Dermis blood vessel endothelial cell (primary cell): ENCODE measurements at regions not wholly inside any gene's neighbourhood (a gene's known extent, or its start where the extent isn't known, plus 50 kb on each side); places are given as distances from the start of the nearest gene placed in this dataset.

Experiments used
- DNase-seq: peaks from one replicate; pipeline ENCODE4 v3.0.0; 2010

GRCh38 chr13:22102271-22102670, 431.4 kb downstream of the FGF9 start:
- no peak for DNase-seq

DNA sequence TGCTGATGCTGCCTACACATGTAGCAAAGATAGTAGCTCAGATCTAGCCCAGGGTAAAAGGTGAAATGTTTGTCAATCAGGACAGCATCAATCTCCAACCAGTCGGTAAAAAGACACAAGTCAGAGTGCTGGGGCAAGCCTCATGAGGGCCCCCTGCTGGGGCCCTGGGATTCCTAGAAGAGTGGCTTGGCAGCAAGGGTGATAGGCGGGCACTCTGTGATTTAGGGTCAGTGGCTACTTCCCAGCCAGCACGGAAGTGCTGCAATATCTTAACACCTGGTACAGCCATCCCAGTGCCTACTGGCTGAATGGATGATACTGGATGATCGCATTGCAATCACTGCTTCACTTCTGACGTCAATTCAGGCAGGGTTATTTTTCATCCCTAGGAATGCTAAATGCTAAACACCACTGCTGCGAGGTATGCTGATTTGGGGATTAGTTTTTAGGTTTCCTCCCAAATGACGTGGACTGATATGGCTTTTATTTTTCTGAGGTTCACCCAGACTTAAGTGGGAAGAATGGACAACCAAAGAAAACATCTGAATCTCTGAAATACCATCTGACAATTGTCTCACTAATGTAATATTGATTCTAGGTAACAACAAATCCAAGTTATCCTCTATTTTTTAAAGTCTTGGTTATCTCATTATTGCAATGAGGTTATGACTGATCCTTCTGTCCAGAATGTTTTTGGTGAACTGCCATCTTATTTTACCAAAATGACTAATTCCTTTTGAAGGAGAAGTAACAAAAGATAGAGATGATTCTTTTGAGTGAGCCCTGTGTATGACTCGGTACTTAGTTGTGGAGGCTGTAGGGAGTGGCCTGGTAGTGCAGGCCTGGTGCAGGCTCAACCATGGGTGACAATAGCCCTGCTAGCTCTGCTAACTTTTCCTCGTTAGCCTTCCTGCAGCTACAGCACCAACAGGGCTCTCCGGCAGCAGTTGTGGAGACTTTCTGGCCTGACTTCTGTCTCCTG, 432.5 kb downstream of the FGF9 start:
- DNase-seq: no peak

DNA sequence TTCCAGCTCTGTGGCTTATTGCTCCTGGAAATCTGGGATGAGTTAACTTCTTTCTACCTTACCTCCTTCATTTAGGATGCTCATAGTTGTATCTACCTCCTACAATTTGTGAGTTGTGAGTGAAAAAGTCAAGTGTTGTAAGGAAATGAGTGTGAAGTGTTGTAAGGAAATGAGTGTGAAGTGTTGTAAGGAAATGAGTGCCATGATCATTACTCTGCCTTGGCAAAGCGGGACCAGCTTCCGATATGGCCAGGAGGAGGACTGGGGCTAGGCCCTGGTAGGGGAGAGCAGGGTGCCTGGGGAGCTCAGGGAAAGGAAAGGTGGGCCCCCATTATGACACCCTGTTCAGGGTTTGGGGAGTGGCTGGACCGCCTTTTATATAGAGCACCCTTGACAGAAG, 435.2 kb downstream of the FGF9 start:
- no peak for DNase-seq

DNA sequence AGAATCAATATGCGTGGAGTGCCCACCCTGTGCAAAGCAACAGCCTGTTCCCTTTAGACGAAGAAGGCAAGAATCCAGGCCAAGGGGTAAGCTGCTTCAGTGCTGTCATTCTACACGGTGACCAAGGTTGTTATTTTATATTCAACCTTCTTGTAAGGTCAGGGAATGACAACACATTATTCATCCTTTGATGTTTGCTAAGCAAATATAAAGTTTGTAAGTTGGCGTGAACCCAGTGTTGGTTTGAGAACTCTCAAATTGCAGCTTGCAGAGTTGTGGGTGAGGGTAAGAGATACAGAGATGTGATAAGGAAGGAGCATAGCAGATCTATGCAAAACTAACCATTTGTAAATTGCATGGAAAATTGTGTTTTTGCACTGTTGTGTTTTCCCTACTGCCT, 436.7 kb downstream of the FGF9 start:
- no peak for DNase-seq

DNA sequence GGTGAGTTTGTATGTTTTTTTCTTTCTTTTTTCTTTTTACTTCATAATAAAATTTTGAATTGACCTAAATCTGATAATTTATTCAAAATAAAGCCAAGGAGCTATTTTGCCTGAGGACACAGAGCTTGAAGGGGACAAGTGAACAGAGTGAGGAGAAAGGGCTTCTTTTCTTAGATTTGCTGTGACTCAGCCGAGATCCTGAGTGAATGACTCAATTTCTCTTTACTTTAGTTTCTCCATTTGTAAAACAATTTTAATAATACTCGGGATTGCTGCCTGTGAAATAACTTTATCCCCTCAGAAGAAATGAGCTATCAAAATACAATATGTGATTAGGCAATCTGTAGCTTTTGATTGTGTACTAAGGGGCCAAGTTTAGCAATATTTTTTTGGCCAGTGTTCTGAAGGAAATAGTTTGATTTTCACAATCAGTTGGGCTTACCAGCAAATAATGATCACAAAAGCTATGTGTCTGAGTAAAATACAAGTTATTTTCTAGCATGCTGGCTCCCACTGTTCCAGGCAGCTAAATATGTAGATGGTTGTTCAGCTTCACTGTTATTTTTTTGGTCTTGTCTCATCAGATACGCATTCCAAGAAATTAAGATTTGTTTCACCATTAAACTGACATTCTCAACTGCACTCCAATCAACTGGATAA, 437.5 kb downstream of the FGF9 start:
- no peak for DNase-seq

GRCh38 chr13:22108979-22109378, 438.1 kb downstream of the FGF9 start:
- no peak for DNase-seq

DNA sequence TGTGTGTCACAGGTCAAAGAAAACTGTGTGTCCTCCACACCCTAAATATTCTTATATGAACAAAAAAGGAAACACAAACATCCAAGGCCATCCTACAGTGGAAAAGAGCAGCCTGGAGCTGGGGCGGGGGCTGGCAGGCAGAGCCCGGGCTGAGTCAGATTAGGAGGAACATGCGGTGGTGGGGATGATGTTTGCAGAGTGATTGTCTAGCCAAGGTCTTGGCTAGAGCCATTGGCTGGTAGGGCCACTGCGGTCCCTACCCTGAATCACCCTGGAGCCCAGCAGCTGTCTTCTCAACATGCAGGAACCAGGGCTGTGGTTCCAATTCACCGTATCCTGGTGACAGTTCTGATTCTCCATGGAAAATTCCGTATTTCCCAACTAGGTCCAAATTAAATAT, 439.5 kb downstream of the FGF9 start:
- DNase-seq: no peak

DNA sequence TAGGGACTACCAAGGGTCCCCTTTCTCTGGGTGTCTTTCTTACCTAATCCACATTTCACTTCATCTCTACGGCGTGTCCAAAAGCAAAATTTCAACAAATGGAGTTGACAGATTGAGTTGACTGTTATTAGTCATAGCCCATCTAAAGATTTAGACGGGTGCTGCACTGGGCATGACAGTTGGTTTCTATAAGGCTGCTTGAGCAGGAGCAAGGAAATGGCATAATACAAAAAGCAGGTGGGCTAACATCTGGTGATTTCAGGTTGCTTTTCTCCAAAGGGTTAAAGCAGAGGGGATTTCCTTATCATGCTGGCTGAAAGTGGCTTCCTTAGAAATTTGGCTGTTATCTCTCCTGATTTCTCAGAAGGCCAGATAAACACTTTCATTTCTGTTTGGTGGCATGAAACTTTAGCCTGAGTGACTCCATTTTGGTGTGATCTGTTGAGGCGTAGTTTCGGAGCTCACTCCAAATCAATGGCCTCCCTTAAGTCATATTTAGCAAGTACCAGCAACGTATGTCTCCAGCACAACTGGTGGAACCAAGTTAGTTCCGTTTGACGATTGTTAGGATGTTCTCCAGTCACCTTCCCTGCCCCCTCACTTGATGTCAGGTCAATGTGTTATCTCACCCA, 440.4 kb downstream of the FGF9 start:
- no peak for DNase-seq

DNA sequence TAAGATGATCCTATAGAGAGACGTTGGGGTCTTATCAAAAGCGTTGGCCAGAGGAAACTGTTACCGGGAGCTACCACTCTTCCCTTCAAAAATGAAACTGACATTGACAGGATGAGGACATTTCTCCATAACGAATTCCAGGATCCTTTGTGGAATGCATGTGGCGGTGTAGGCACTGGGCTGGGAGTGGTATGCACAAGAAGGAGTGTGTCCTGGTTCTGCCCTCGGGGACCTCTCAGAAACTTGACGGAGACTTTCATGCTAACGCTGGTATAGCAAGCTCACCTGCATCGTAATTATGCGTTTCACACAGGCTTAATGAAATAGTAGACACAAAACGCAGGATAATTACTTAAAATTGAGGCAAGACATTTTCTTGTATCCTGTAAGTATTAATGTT, 441.1 kb downstream of the FGF9 start:
- DNase-seq: no peak

- DNase-seq: no peak
These were observed 442.3 kb downstream of the FGF9 start for GRCh38 chr13:22112956-22113745.

GRCh38 chr13:22114630-22115311, 443.9 kb downstream of the FGF9 start:
- DNase-seq: no peak

GRCh38 chr13:22118158-22118557, 447.3 kb downstream of the FGF9 start:
- DNase-seq: no peak

- DNase-seq: no peak
These were observed 449.8 kb downstream of the FGF9 start for GRCh38 chr13:22120646-22121045.

GRCh38 chr13:22121146-22121739, 450.4 kb downstream of the FGF9 start:
- no peak for DNase-seq

DNA sequence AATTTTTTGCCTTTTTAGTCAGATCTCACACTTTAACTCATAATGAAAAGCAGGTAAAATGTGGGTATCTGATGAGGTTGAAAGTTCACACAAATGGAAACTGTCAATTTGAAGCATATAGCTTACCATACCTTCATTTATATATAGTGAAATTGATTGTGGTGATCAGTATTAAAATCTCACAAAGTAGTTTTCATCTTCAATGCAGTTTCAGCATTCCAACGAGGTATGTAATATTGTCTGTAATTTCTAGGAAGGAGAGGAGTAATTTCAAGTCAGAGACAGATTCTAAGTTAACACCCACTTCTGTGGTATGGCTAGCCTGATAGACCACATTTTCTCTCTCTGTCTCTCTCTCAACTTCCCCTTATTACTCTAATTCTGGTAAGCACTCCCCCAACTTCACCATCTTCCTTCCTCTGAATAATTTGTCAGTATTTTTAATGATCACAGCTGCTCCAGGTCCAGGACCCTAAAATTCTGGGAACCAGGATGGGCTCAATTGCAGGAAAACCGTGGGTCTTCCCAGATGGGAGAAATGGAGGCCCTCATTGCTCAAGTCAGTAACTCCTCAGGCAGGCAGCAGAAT, 455.7 kb downstream of the FGF9 start:
- no peak for DNase-seq

DNA sequence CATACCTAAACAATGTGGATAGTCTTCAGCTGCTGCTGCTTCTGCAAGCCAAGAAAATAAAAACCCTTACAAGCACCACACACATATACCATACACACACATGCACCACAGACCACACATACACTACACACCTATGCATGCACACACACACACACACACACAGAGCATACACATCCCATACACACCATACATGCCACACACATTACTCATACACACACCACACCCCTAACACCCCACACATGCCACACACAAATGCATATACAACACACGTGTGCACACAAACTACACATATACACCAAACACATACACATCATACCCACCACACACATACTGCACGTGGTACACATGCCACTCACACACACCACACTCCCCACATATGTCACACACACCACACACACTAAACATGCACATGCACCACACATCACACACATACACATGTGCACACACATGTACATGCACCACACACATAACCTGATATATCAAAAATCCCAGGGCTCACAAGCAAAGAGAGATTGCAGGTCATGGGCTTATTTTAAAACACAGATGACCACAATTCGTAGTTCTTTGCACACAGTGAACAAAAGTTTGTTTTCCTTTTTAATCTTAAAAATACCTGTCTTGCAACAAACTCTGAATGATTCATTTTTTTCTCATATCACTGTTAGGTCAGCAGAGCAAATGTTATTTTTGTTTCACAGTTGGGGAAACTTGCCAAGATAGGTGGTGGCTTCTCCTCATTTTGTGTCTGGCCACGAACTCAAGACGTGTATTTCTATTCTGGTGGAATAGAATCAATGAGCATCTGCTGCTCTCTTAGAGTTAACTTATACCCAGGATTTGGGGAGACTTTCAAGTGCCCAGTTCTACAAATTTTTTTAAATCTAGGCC, 456.6 kb downstream of the FGF9 start:
- DNase-seq: no peak

GRCh38 chr13:22128441-22129408, 457.9 kb downstream of the FGF9 start:
- no peak for DNase-seq

DNA sequence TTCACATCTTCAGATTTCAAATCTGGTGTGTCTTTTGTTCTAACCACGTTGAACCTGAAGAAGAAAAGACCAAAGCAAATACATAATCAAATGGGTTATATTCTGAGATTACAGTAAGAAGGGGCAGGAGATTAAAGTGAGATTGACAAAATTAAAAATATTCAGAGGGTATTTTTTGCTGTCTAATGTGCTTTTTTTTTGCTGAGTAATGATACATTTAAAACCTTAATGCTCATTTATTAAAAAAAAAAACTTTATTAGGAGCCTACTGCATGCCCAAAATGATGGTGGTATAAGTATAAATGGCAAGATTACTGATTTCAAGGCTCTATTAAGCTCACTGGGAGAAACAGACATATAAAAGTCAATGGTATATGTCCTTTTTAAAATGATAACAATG, 459.4 kb downstream of the FGF9 start:
- no peak for DNase-seq

- no peak for DNase-seq
These were observed 463.4 kb downstream of the FGF9 start for GRCh38 chr13:22134261-22134660.
